H1 (cell line): ENCODE measurements at regions not wholly inside any gene's neighbourhood (a gene's known extent, or its start where the extent isn't known, plus 50 kb on each side); places are given as distances from the start of the nearest gene placed in this dataset.

Experiments
- CTCF ChIA-PET: fragments of 300-600 bp; sonication (Branson Sonifier 250); formaldehyde crosslinking; loops from one replicate; lab custom pipeline; 2021; ENCODE audit not compliant: partially characterized antibody; lab: Charles Lee
- POLR2A ChIA-PET: fragments of 300-600 bp; sonication (Branson Sonifier 250); formaldehyde crosslinking; loops from one replicate; lab custom pipeline; 2021; ENCODE audit warnings: inconsistent platforms; ENCODE audit not compliant: partially characterized antibody; lab: Charles Lee
- DNase-seq, 2 experiments: peaks; one replicate each; pipeline versions ENCODE4 v3.0.0 to v3.0.0-alpha.2; 2010 to 2022; ENCODE audit warnings: low spot score in 2 of 2, low read depth in 1 of 2, mixed read lengths in 1 of 2
- FAIRE-seq: peaks from 2 replicates; lab custom pipeline; 2011; peaks lifted over from hg19 to GRCh38; lab: Jason Lieb, UNC
- H2AFZ ChIP-seq: 2 replicates; pipeline ENCODE4 v1.8.1; 2012; ENCODE audit warnings: low read length, inconsistent platforms
- H2AK5ac ChIP-seq: 2 replicates; pipeline ENCODE4 v1.6.1; 2013; ENCODE audit warnings: low read depth, low read length
- H2BK120ac ChIP-seq: replicated peaks from 2 replicates; pipeline ENCODE3; 2013; ENCODE audit warnings: low read depth, low read length, inconsistent platforms
- H2BK12ac ChIP-seq: 2 replicates; pipeline ENCODE4 v1.6.1; 2013; ENCODE audit warnings: low read depth, low read length
- H2BK15ac ChIP-seq: 2 replicates; pipeline ENCODE4 v1.6.1; 2013; ENCODE audit warnings: low read length
- H2BK20ac ChIP-seq: 2 replicates; pipeline ENCODE4 v1.6.1; 2013; ENCODE audit warnings: low read length
- H2BK5ac ChIP-seq: 2 replicates; pipeline ENCODE4 v1.6.1; 2013; ENCODE audit warnings: low read depth, low read length
- H3K14ac ChIP-seq: 2 replicates; pipeline ENCODE4 v1.6.1; 2013; ENCODE audit warnings: inconsistent platforms; ENCODE audit not compliant: insufficient read length
- H3K18ac ChIP-seq: 2 replicates; pipeline ENCODE4 v1.6.1; 2013; ENCODE audit warnings: low read length; ENCODE audit errors: extremely low read depth
- H3K23ac ChIP-seq: 2 replicates; pipeline ENCODE4 v1.6.1; 2013; ENCODE audit warnings: inconsistent platforms; ENCODE audit not compliant: insufficient read length
- H3K23me2 ChIP-seq: 2 replicates; pipeline ENCODE4 v1.6.1; 2013; ENCODE audit warnings: low read depth, low read length
- H3K27ac ChIP-seq: 2 replicates; pipeline ENCODE4 v1.6.1; 2011; ENCODE audit warnings: low read depth, low read length, inconsistent platforms
- H3K27me3 ChIP-seq, 4 experiments: replicated peaks in 1 of 4; 1 replicate in 1 of 4; 2 replicates in 3 of 4; pipeline versions ENCODE4 v1.6.1 to v1.8.1; 2011 to 2013; ENCODE audit warnings: low read length in 3 of 4, mild to moderate bottlenecking in 3 of 4, inconsistent platforms in 2 of 4, mixed read lengths in 2 of 4, moderate library complexity in 1 of 4; ENCODE audit not compliant: control insufficient read depth in 3 of 4, insufficient read depth in 3 of 4; ENCODE audit errors: extremely low read depth in 1 of 4
- H3K36me3 ChIP-seq, 4 experiments: 2 replicates each; pipeline versions ENCODE4 v1.6.1 to v1.8.1; 2011 to 2013; ENCODE audit warnings: mild to moderate bottlenecking in 4 of 4, low read length in 3 of 4, moderate library complexity in 2 of 4, control low read depth in 1 of 4, inconsistent platforms in 1 of 4; ENCODE audit not compliant: insufficient read depth in 4 of 4, control insufficient read depth in 2 of 4
- H3K4ac ChIP-seq: replicated peaks from 2 replicates; pipeline ENCODE3; 2013; ENCODE audit warnings: low read length, low read depth, mixed read lengths, inconsistent platforms; ENCODE audit not compliant: insufficient read length
- H3K4me1 ChIP-seq, 4 experiments: replicated peaks in 1 of 4; 1 replicate in 1 of 4; 2 replicates in 3 of 4; pipeline versions ENCODE4 v1.6.1 to v1.8.1; 2011 to 2013; ENCODE audit warnings: low read length in 3 of 4, inconsistent platforms in 2 of 4, mixed read lengths in 1 of 4; ENCODE audit not compliant: insufficient read depth in 4 of 4, control insufficient read depth in 3 of 4
- H3K4me2 ChIP-seq, 2 experiments: 2 replicates each; pipeline versions ENCODE4 v1.6.1 to v1.8.1; 2011 to 2013; ENCODE audit warnings: low read depth in 2 of 2, low read length in 2 of 2, control low read depth in 1 of 2, inconsistent platforms in 1 of 2, mild to moderate bottlenecking in 1 of 2; ENCODE audit not compliant: insufficient read depth in 1 of 2
- H3K4me3 ChIP-seq, 4 experiments: fragments of 200-600, 300-600 bp in 1 of 4; sonication (generic), shearing (Covaris generic), sonication (Bioruptor Twin) in 1 of 4; 2 replicates each; pipeline versions ENCODE4 v1.5.1 to v1.8.1; 2011 to 2016; ENCODE audit warnings: low read length in 4 of 4, low read depth in 3 of 4, control low read depth in 2 of 4, inconsistent platforms in 2 of 4, mild to moderate bottlenecking in 2 of 4, mixed read lengths in 1 of 4, moderate library complexity in 1 of 4; ENCODE audit not compliant: insufficient read depth in 2 of 4; ENCODE audit errors: extremely low read depth in 1 of 4
- H3K56ac ChIP-seq: replicated peaks from 2 replicates; pipeline ENCODE3; 2013; ENCODE audit warnings: low read depth, mild to moderate bottlenecking, mixed read lengths, low read length, inconsistent platforms; ENCODE audit not compliant: insufficient read length
- H3K79me1 ChIP-seq: 2 replicates; pipeline ENCODE4 v1.6.1; 2013; ENCODE audit warnings: low read depth, low read length, control low read depth
- H3K79me2 ChIP-seq, 2 experiments: 2 replicates each; pipeline versions ENCODE4 v1.6.1 to v1.8.1; 2012 to 2013; ENCODE audit warnings: low read length in 2 of 2, mild to moderate bottlenecking in 2 of 2, inconsistent platforms in 1 of 2; ENCODE audit not compliant: insufficient read depth in 2 of 2, control insufficient read depth in 1 of 2
- H3K9ac ChIP-seq, 4 experiments: replicated peaks in 1 of 4; 1 replicate in 1 of 4; 2 replicates in 3 of 4; pipeline versions ENCODE4 v1.6.1 to v1.8.1; 2011 to 2013; ENCODE audit warnings: low read depth in 3 of 4, low read length in 3 of 4, control low read depth in 2 of 4, mild to moderate bottlenecking in 2 of 4, moderate library complexity in 2 of 4, inconsistent platforms in 1 of 4; ENCODE audit errors: extremely low read depth in 1 of 4
- H3K9me3 ChIP-seq, 2 experiments: 2 replicates each; pipeline versions ENCODE4 v1.6.1 to v1.8.1; 2012 to 2013; ENCODE audit warnings: mild to moderate bottlenecking in 2 of 2, moderate library complexity in 2 of 2, control low read depth in 1 of 2, inconsistent platforms in 1 of 2, low read depth in 1 of 2, low read length in 1 of 2, mixed read lengths in 1 of 2; ENCODE audit not compliant: insufficient read depth in 2 of 2
- H4K20me1 ChIP-seq, 2 experiments: replicated peaks in 1 of 2; 2 replicates each; pipeline versions ENCODE3 to v1.8.1; 2011 to 2013; ENCODE audit warnings: inconsistent platforms in 2 of 2, low read length in 2 of 2, mild to moderate bottlenecking in 1 of 2; ENCODE audit not compliant: insufficient read depth in 2 of 2, control insufficient read depth in 1 of 2
- H4K5ac ChIP-seq: 2 replicates; pipeline ENCODE4 v1.6.1; 2013; ENCODE audit warnings: low read length, low read depth, mixed read lengths, inconsistent platforms; ENCODE audit not compliant: insufficient read length
- H4K8ac ChIP-seq: 2 replicates; pipeline ENCODE4 v1.8.0; 2013; ENCODE audit warnings: mild to moderate bottlenecking, moderate library complexity, low read length, inconsistent platforms; ENCODE audit not compliant: insufficient read depth; ENCODE audit errors: extremely low read depth
- H4K91ac ChIP-seq: replicated peaks from 2 replicates; pipeline ENCODE3; 2013; ENCODE audit warnings: low read length, mixed read lengths, inconsistent platforms; ENCODE audit not compliant: insufficient read length
- BACH1 ChIP-seq: IDR thresholded peaks from 2 replicates; pipeline ENCODE4 v1.6.1; 2012; ENCODE audit warnings: low read length, improper control_type of control experiment
- BRCA1 ChIP-seq: IDR thresholded peaks from 2 replicates; pipeline ENCODE4 v1.6.1; 2012; ENCODE audit warnings: low read depth, low read length, improper control_type of control experiment
- CEBPB ChIP-seq: IDR thresholded peaks from 2 replicates; pipeline ENCODE4 v1.6.1; 2012; ENCODE audit warnings: low read depth, low read length
- HDAC2 ChIP-seq, 2 experiments: fragments of 300-600 bp in 1 of 2; sonication (generic) in 1 of 2; IDR thresholded peaks; 2 replicates each; pipeline ENCODE4 v1.6.1; 2011 to 2012; ENCODE audit warnings: low read depth in 2 of 2, low read length in 2 of 2, mild to moderate bottlenecking in 2 of 2, moderate library complexity in 2 of 2, borderline replicate concordance in 1 of 2, inconsistent platforms in 1 of 2
- MAFK ChIP-seq: IDR thresholded peaks from 2 replicates; pipeline ENCODE4 v1.6.1; 2012; ENCODE audit warnings: low read depth, mild to moderate bottlenecking, improper control_type of control experiment, low read length
- PHF8 ChIP-seq: fragments of 200-600 bp; sonication (generic); conservative IDR thresholded peaks from 2 replicates; pipeline ENCODE4 v1.7.1; 2012; ENCODE audit warnings: low read depth, mild to moderate bottlenecking, inconsistent platforms, low read length, moderate library complexity
- SP4 ChIP-seq: IDR thresholded peaks from 2 replicates; pipeline ENCODE4 v1.6.1; 2012; ENCODE audit warnings: low read length, inconsistent platforms
- WGBS, 2 experiments: shearing (Covaris generic) in 1 of 2; methylation state at CpG; one replicate each; pipeline versions ENCODE4 v1.1.6 to v1.1.7; 2013 to 2015; ENCODE audit warnings: low lambda C conversion rate in 2 of 2, mixed read lengths in 2 of 2, inconsistent platforms in 1 of 2, low coverage in 1 of 2, missing lambda C conversion rate in 1 of 2; ENCODE audit not compliant: insufficient replicate concordance in 2 of 2, insufficient coverage in 1 of 2, insufficient read length in 1 of 2; ENCODE audit errors: extremely low coverage in 1 of 2, missing lambda C conversion rate in 1 of 2; 5-methylcytosine and 5-hydroxymethylcytosine counted together

GRCh38 chr20:50379991-50380696 is 130.0 kb upstream of the PTPN1 start:
- Histone ChIP-seq H2BK15ac (no peak overlapping the region), H3K27ac (no peak overlapping the region), H4K20me1 (no peaks in the 10 kb centered on the region), H3K23ac (no peak overlapping the region), H3K9ac (no peak overlapping the region), H3K79me1 (no peaks in the 10 kb centered on the region), H3K56ac (no peak overlapping the region), H3K4me2 (no peak overlapping the region), H2AFZ (no peak overlapping the region), H3K18ac (no peak overlapping the region), H2AK5ac (no peak overlapping the region), H2BK5ac (no peak overlapping the region), H2BK20ac (no peak overlapping the region), H3K4ac (no peak overlapping the region), H3K36me3 (no peaks in the 10 kb centered on the region), H2BK120ac (no peak overlapping the region), H3K9me3 (no peaks in the 10 kb centered on the region), H3K4me3 (no peak overlapping the region), H3K4me1 (no peaks in the 10 kb centered on the region), H3K27me3 (no peaks in the 10 kb centered on the region), H3K14ac (no peak overlapping the region), H4K8ac (no peak overlapping the region), H4K5ac (no peak overlapping the region), H4K91ac (peak overlapping the region; percentile 53), H3K23me2 (peaks cover 3% of the 10 kb centered on the region; the same call in 1 of the 2 replicates), H3K79me2 (no peaks in the 10 kb centered on the region), H2BK12ac (no peak overlapping the region)
- ChIA-PET POLR2A (no interaction called here), CTCF (interaction anchor here (0.9 to 1.4 kb wide), 3 partner anchors 85 to 260 kb away, joined by 3 to 4 read pairs (median 3); no protein-coding TSS in a partner anchor)
- FAIRE-seq (no peak), DNase-seq (no peak)
- WGBS, 2 experiments, result 76% methylated on average over 16 of the region's 16 CpGs; no CpG with 5 or more reads in 1 of the 2 experiments
- TF ChIP-seq PHF8 (no peak), BRCA1 (no peak), HDAC2 (IDR thresholded peaks at IDR 0.05; ENCODE audit: borderline replicate concordance in 1 of 2, low read depth in 2 of 2, low read length in 2 of 2) (no peak), MAFK (no peak), BACH1 (no peak), CEBPB (no peak), SP4 (no peak)
